PC-3 (cell line): ENCODE measurements at regions not wholly inside any gene's neighbourhood (a gene's known extent, or its start where the extent isn't known, plus 50 kb on each side); places are given as distances from the start of the nearest gene placed in this dataset.

ENCODE experiments used
- CTCF ChIP-seq: fragments of 300-600 bp; sonication (generic); conservative IDR thresholded peaks from 2 replicates; pipeline ENCODE4 v1.5.1; 2017; ENCODE audit warnings: antibody characterized with exemption, low read depth, mild to moderate bottlenecking, low read length
- EZH2 ChIP-seq: fragments of 300-600 bp; sonication (generic); IDR thresholded peaks from one replicate; pipeline ENCODE4 v1.6.1; 2017; ENCODE audit warnings: antibody characterized with exemption, mild to moderate bottlenecking, low read length; ENCODE audit not compliant: unreplicated experiment
- EZH2phosphoT487 ChIP-seq: fragments of 300-600 bp; sonication (generic); IDR thresholded peaks from 2 replicates; pipeline ENCODE4 v1.6.1; 2018; ENCODE audit warnings: mild to moderate bottlenecking, antibody characterized with exemption, low read length, borderline replicate concordance

- TF ChIP-seq EZH2 (no peak), CTCF (no peak), EZH2phosphoT487 (no peak)
Observed at GRCh38 chr9:88746029-88746742, 211.2 kb downstream of the NXNL2 start.
